ENCODE measurements at regions not wholly inside any gene's neighbourhood (a gene's known extent, or its start where the extent isn't known, plus 50 kb on each side); places are given as distances from the start of the nearest gene placed in this dataset.

DNA sequence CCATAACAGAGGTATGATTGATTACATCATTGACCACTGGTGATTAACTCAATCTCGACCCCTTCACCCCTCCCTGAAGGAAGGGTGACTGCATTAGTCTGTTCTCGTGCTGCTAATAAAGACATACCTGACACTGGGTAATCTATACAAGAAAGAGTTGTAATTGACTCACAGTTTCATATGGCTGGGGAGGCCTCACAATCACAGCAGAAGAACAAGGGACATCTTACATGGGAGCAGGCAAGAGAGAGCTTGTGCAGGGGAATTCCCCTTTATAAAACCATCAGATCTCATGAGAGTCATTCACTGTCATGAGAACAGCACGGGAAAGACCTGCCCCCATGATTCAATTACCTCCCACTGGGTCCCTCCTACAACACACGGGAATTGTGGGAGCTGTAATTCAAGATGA is 55.9 kb upstream of the TMCC3 start:
- TF ChIP-seq, protein P1, sequence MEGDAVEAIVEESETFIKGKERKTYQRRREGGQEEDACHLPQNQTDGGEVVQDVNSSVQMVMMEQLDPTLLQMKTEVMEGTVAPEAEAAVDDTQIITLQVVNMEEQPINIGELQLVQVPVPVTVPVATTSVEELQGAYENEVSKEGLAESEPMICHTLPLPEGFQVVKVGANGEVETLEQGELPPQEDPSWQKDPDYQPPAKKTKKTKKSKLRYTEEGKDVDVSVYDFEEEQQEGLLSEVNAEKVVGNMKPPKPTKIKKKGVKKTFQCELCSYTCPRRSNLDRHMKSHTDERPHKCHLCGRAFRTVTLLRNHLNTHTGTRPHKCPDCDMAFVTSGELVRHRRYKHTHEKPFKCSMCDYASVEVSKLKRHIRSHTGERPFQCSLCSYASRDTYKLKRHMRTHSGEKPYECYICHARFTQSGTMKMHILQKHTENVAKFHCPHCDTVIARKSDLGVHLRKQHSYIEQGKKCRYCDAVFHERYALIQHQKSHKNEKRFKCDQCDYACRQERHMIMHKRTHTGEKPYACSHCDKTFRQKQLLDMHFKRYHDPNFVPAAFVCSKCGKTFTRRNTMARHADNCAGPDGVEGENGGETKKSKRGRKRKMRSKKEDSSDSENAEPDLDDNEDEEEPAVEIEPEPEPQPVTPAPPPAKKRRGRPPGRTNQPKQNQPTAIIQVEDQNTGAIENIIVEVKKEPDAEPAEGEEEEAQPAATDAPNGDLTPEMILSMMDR (IDR thresholded peaks at IDR 0.05; ENCODE audit: low read length), result no peak
- no peak for TF ChIP-seq EZH2 (IDR thresholded peaks at IDR 0.05; ENCODE audit: borderline replicate concordance, low read length)
